H1 (cell line): ENCODE measurements at regions not wholly inside any gene's neighbourhood (a gene's known extent, or its start where the extent isn't known, plus 50 kb on each side); places are given as distances from the start of the nearest gene placed in this dataset.

Experiments used
- CHD7 ChIP-seq: fragments of 300-600 bp; sonication (generic); IDR thresholded peaks from 2 replicates; pipeline ENCODE4 v1.7.1; 2012; ENCODE audit warnings: low read length, moderate library complexity, mild to moderate bottlenecking, inconsistent platforms; ENCODE audit not compliant: insufficient replicate concordance

GRCh38 chr2:150020937-150021673, 433.5 kb upstream of the MMADHC start (continued):
- TF ChIP-seq CHD7: no peak
